ENCODE measurements at regions not wholly inside any gene's neighbourhood (a gene's known extent, or its start where the extent isn't known, plus 50 kb on each side); places are given as distances from the start of the nearest gene placed in this dataset.

DNA sequence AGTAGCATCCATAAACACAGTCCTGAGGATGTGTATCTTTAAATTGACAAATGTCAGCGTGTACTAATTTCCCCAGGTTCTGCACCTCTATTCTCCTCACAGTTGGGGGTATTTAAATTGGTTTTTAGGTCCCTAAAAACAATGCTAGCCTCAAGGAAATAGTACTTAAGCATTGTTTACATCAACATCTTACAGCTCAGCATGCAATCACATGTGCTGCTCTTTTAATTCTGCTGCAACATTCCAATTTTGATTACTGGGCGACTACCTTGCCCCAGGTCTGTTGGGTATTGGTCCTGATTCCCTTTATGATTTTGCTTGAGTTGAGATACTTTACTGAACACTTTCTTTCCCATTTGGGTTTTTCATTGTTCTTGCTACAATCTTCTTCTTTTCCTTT is 616.6 kb downstream of the CCER1 start:
- no peak for TF ChIP-seq SP1 (IDR thresholded peaks at IDR 0.05)
- no peak for TF ChIP-seq FOXA2 (IDR thresholded peaks at IDR 0.05)
- DNase-seq (ENCODE audit: low spot score) = no peak
- no peaks in the 10 kb centered on the region for H3K27me3 ChIP-seq (ENCODE audit: control insufficient read depth in 4 of 4, insufficient read depth in 4 of 4, low read length in 3 of 4)

DNA sequence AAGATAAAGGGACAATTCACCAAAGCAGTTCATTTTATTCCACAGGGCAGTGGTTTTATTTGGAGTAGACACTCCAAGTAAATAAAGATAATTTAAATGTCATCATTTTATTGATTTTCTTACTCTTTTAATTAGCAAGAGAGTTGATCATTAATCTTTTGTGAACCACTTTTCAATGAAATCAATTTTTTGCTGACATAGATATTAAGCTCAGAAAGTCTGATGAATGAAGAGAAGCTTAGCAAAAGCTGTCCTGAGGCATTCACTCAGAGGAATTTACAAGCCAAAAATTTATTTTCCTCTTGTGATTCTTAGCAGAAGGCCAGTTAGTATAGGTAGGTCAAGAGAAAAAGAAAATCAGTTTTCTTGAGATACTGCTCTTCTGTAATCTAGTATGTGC is 618.0 kb downstream of the CCER1 start:
- H3K4me1 ChIP-seq (ENCODE audit: control insufficient read depth in 4 of 4, insufficient read depth in 4 of 4, low read length in 3 of 4) = no peaks in the 10 kb centered on the region
- H3K9me3 ChIP-seq (ENCODE audit: control insufficient read depth in 4 of 4, low read length in 3 of 4) = no peaks in the 10 kb centered on the region
- DNase-seq (ENCODE audit: low spot score) = no peak
- TF ChIP-seq, protein P1, sequence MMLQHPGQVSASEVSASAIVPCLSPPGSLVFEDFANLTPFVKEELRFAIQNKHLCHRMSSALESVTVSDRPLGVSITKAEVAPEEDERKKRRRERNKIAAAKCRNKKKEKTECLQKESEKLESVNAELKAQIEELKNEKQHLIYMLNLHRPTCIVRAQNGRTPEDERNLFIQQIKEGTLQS (IDR thresholded peaks at IDR 0.05) = no peak
- TF ChIP-seq YY1 (IDR thresholded peaks at IDR 0.05) (no peak), RXRA (IDR thresholded peaks at IDR 0.05) (no peak), ZBTB33 (IDR thresholded peaks at IDR 0.05) (no peak), HNF4G (IDR thresholded peaks at IDR 0.05) (no peak), SP1 (IDR thresholded peaks at IDR 0.05) (no peak), HNF4A (conservative IDR thresholded peaks at IDR 0.05) (no peak), FOXA1 (IDR thresholded peaks at IDR 0.05) (no peak), EGR1 (IDR thresholded peaks at IDR 0.05; ENCODE audit: low read depth in 2 of 2) (no peak), REST (IDR thresholded peaks at IDR 0.05) (no peak), GABPA (IDR thresholded peaks at IDR 0.05 in 1 of 2, conservative IDR thresholded peaks at IDR 0.05 in 1 of 2) (no peak), FOXA2 (IDR thresholded peaks at IDR 0.05) (no peak), TAF1 (conservative IDR thresholded peaks at IDR 0.05) (no peak), RAD21 (IDR thresholded peaks at IDR 0.05) (no peak)
- TF ChIP-seq, protein P2, sequence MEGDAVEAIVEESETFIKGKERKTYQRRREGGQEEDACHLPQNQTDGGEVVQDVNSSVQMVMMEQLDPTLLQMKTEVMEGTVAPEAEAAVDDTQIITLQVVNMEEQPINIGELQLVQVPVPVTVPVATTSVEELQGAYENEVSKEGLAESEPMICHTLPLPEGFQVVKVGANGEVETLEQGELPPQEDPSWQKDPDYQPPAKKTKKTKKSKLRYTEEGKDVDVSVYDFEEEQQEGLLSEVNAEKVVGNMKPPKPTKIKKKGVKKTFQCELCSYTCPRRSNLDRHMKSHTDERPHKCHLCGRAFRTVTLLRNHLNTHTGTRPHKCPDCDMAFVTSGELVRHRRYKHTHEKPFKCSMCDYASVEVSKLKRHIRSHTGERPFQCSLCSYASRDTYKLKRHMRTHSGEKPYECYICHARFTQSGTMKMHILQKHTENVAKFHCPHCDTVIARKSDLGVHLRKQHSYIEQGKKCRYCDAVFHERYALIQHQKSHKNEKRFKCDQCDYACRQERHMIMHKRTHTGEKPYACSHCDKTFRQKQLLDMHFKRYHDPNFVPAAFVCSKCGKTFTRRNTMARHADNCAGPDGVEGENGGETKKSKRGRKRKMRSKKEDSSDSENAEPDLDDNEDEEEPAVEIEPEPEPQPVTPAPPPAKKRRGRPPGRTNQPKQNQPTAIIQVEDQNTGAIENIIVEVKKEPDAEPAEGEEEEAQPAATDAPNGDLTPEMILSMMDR (IDR thresholded peaks at IDR 0.05; ENCODE audit: low read depth, low read length, missing input control) = no peak
- TF ChIP-seq, protein P3, sequence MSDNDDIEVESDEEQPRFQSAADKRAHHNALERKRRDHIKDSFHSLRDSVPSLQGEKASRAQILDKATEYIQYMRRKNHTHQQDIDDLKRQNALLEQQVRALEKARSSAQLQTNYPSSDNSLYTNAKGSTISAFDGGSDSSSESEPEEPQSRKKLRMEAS (IDR thresholded peaks at IDR 0.05) = no peak
- H3K4me3 ChIP-seq (ENCODE audit: low read depth in 1 of 3, low read length in 3 of 3) = no peak overlapping the region
- no peak overlapping the region for H3K27ac ChIP-seq (ENCODE audit: low read depth in 1 of 2, low read length in 2 of 2)
- no peak overlapping the region for H3K9ac ChIP-seq (ENCODE audit: low read depth in 1 of 2, low read length in 2 of 2)
- no peaks in the 10 kb centered on the region for H3K36me3 ChIP-seq (ENCODE audit: control insufficient read depth in 4 of 4, insufficient read depth in 3 of 4, low read depth in 1 of 4, low read length in 3 of 4)
- H3K27me3 ChIP-seq (ENCODE audit: control insufficient read depth in 4 of 4, insufficient read depth in 4 of 4, low read length in 3 of 4) = no peaks in the 10 kb centered on the region

More for the DNA sequence above, 616.6 kb downstream of the CCER1 start:
- no peak overlapping the region for H3K9ac ChIP-seq (ENCODE audit: low read depth in 1 of 2, low read length in 2 of 2)
- 75% methylated on average over 2 of the region's 2 CpGs for WGBS
- no peaks in the 10 kb centered on the region for H3K36me3 ChIP-seq (ENCODE audit: control insufficient read depth in 4 of 4, insufficient read depth in 3 of 4, low read depth in 1 of 4, low read length in 3 of 4)
- H3K9me3 ChIP-seq (ENCODE audit: control insufficient read depth in 4 of 4, low read length in 3 of 4) = no peaks in the 10 kb centered on the region
- H3K4me1 ChIP-seq (ENCODE audit: control insufficient read depth in 4 of 4, insufficient read depth in 4 of 4, low read length in 3 of 4) = no peaks in the 10 kb centered on the region
- no peak overlapping the region for H3K4me3 ChIP-seq (ENCODE audit: low read depth in 1 of 3, low read length in 3 of 3)
- no peak overlapping the region for H3K27ac ChIP-seq (ENCODE audit: low read depth in 1 of 2, low read length in 2 of 2)
